ENCODE measurements at regions not wholly inside any gene's neighbourhood (a gene's known extent, or its start where the extent isn't known, plus 50 kb on each side); places are given as distances from the start of the nearest gene placed in this dataset.

DNA sequence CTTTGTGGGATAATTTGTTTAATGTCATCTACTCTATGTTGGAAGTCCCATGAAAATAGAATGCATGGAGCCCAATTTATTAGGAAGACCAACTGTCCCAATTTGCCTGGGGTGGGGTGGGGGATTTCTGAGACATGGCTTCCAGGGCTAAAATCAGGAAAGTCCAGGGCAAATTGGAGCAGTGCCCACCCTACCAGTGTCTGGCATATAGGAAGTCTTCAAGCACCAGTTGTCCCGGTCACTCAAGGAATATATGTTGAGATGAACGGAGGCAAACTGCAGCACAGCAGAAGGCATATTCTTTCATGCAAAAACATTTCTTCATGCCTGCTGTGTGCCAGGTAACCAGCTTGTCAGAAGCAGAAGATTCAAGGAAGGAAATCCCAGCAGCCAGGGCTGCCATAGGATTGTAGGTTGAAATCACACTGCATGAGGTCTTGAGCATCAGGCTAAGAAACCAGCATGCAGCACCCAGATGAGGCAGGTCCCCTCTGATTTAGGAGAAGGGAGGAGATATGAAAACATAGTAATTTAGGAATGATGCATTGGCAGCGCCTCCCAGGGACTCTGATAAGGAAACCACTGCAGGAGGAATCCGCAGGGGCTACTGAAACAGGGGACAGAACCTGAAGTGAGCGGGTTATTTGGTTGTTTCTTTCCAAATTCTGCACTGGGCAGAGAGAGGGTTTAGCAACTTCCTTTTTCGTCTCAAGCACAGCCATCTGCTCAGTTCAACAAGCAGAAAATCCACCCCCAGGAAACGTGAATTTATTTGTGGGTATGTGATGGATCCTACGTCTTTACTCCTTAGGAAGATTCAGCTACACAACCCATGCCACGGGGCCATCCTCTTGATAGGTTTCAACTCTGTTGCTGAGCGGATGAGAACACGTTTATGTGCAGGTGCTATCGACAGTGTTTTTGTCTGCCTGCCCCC is 112.6 kb upstream of the CPEB4 start:
- TF ChIP-seq GABPB1 (CRISPR knock-in tag; IDR thresholded peaks at IDR 0.05) (no peak), SP1 (CRISPR knock-in tag; conservative IDR thresholded peaks at IDR 0.05) (no peak), ETV6 (CRISPR knock-in tag; IDR thresholded peaks at IDR 0.05) (no peak), JUN (CRISPR knock-in tag; IDR thresholded peaks at IDR 0.05) (no peak)
- TF ChIP-seq, protein P1, sequence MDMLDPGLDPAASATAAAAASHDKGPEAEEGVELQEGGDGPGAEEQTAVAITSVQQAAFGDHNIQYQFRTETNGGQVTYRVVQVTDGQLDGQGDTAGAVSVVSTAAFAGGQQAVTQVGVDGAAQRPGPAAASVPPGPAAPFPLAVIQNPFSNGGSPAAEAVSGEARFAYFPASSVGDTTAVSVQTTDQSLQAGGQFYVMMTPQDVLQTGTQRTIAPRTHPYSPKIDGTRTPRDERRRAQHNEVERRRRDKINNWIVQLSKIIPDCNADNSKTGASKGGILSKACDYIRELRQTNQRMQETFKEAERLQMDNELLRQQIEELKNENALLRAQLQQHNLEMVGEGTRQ (CRISPR knock-in tag; IDR thresholded peaks at IDR 0.05) = no peak
- TF ChIP-seq, protein P2, sequence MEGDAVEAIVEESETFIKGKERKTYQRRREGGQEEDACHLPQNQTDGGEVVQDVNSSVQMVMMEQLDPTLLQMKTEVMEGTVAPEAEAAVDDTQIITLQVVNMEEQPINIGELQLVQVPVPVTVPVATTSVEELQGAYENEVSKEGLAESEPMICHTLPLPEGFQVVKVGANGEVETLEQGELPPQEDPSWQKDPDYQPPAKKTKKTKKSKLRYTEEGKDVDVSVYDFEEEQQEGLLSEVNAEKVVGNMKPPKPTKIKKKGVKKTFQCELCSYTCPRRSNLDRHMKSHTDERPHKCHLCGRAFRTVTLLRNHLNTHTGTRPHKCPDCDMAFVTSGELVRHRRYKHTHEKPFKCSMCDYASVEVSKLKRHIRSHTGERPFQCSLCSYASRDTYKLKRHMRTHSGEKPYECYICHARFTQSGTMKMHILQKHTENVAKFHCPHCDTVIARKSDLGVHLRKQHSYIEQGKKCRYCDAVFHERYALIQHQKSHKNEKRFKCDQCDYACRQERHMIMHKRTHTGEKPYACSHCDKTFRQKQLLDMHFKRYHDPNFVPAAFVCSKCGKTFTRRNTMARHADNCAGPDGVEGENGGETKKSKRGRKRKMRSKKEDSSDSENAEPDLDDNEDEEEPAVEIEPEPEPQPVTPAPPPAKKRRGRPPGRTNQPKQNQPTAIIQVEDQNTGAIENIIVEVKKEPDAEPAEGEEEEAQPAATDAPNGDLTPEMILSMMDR (IDR thresholded peaks at IDR 0.05) = no peak

Data from WTC11 (cell line).